ENCODE measurements at regions not wholly inside any gene's neighbourhood (a gene's known extent, or its start where the extent isn't known, plus 50 kb on each side); places are given as distances from the start of the nearest gene placed in this dataset.

- TF ChIP-seq CTCF (optimal IDR thresholded peaks at IDR 0.05 in 1 of 3, IDR thresholded peaks at IDR 0.05 in 1 of 3, conservative IDR thresholded peaks at IDR 0.05 in 1 of 3; ENCODE audit: extremely low read depth in 1 of 3, insufficient read depth in 2 of 3, low read length in 3 of 3) (no peak), EZH2 (IDR thresholded peaks at IDR 0.05; ENCODE audit: low read length) (no peak)
These were observed 99.9 kb upstream of the LINC00305 start for GRCh38 chr18:64248836-64249235.

Measured in keratinocyte (primary cell).